ENCODE measurements at regions not wholly inside any gene's neighbourhood (a gene's known extent, or its start where the extent isn't known, plus 50 kb on each side); places are given as distances from the start of the nearest gene placed in this dataset.

GRCh38 chr17:15893658-15894024 lies 51.3 kb upstream of the ADORA2B start:
- ChIA-PET POLR2A (no interaction called here), CTCF (no interaction called here)

- CTCF ChIA-PET, result no interaction called here
These were observed 50.7 kb upstream of the ADORA2B start for GRCh38 chr17:15894258-15894657.

GRCh38 chr17:15894913-15895658 lies 49.8 kb upstream of the ADORA2B start:
- ChIA-PET CTCF (no interaction called here), POLR2A (no interaction called here)

More at GRCh38 chr17:15894258-15894657, 50.7 kb upstream of the ADORA2B start:
- POLR2A ChIA-PET, result no interaction called here

Data from activated CD8-positive, alpha-beta memory T cell treated with anti-CD3 and anti-CD28 coated beads for 36 hours (primary cell).